GM21576 (cell line): ENCODE measurements at regions not wholly inside any gene's neighbourhood (a gene's known extent, or its start where the extent isn't known, plus 50 kb on each side); places are given as distances from the start of the nearest gene placed in this dataset.

Experiments
- ATAC-seq: cut with Tn5 transposase; IDR thresholded peaks from one replicate; pipeline ENCODE4 v1.9.1; 2021; ENCODE audit warnings: mild to moderate bottlenecking, moderate library complexity; ENCODE audit not compliant: unreplicated experiment

DNA sequence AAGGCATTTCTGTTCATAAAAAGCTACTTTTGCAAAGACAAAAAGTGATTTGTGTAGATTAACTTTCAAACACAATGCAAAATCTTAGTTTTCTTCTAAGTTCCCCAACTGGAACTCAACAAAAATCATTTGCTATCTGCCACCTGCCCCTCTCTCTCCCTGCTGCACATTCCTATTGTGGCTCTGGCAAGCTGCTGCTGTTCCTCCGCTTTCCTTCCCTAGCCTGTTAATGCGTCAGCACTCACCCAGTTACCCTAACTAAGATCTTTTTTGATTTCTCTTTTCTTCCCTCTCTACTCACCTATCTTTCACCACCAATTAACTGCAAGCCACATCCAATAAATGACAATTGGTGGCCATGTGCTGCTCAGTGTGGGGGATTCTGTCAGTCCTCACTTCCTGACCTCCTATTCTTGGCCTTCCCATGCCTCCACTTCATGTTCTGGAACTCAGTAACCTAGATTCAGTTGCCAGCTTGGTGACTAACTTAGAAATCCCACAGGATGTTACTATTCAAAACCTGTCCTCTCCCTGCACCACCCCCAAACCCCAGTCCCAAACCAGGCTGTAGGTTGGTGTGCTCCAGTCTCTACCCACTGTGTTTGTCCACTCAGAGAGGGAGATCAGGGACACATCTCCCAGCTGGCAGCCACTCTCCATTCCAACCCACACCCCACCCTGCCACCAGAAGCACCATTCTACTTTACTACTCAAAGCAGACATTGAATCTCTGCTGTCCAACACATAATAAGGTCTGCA lies 140.2 kb upstream of the CTTNBP2 start:
- ATAC-seq, result no peak

DNA sequence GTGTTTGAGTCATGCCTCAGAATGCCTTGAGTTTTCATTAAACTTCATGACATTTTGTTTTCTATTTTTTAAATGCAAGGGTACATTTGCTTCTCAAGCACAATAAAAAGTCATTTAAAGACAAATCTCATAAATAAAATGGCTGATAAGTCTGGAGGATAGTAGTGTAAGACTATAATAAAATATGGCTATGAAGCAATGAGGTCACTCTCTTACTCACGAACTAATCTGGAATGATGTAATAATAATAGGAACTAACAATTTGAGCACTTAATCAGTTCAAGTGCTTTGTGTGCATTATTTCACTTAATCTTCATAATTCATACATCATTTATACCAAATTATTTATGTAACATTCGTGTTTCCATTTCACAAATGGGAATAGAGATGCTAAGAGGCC lies 149.3 kb upstream of the CTTNBP2 start:
- no peak for ATAC-seq

DNA sequence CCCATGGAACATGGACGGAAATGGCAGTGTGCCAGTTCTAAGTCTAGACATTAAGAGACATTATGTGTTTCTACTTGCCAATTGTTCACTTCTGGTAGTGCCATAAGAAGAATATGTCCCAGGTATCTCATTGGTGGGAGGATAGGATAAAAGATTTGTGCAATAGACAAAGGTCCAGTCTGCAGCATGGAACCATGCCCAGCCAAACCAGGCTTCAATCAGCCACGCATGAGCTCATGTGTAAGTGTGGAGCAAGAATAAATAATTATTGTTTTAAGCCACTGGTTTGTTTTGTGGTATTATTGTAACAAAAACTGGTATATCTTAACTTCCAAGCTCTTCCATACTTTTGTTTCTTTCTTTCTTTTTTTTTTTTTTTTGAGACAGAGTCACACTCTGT lies 153.6 kb upstream of the CTTNBP2 start:
- no peak for ATAC-seq

DNA sequence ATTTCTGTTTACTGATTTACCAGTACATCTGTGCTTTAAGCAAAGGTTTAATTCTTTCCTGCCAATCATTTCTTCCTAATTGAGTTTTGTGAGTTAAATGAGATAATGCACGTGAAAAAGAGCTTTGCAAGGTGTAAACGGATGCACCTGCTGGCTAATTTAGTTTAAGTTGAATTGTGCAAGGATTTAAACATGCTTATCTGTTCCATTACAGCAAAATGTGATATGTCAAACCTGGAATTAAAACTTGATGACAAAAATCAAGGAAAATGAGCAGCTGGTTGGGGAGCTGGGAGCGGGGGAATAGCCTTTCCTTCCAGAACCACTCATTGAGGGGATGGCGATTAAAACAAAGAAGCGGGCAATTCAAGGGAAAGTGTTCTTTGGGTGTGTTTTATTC lies 155.0 kb upstream of the CTTNBP2 start:
- no peak for ATAC-seq

DNA sequence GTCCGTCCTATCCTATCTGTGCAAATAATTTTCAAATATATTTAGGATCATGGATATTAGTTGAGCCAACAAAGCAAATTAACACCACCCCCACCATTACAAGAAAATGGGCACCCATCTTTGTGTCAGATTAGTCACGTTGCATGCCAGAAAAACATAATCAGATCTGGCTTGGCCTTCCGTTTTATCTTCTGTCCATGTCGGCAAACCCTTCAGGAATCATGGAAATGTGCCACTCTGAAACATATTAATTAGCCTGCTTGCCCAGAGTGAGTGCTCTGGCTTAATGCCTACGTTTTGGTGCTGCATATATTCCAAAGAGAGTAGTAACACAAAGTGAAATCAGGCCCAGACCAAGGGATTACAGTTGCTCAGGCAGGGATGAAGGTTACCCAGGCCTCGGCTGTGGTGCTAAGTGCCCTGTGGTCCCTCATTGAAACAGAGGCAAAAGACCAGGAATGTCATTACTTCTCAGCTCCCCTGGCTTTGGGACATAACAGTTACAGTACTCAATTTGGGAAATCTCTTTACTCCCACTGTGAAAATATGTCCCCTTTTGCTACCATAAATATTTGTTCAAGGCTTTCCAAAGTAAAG lies 154.0 kb upstream of the LSM8 start:
- ATAC-seq, result no peak

DNA sequence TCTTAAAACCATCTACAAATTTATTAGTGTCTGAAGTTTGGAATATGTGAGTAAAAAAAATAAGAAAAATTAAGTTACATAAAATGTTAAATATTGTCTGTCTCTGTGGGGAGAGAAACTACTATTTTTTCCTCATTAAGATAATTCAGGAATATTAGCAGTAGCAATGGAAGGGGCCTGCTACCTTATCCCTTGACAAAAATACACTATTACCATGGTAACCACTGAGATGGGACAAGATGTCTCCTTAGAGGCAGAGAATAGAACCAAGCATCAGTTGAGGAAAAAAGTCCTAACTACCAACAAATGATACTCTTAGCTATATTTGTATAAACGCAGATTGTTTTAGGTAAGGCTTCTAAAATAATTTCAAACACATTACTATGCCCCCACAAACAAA lies 150.7 kb upstream of the LSM8 start:
- no peak for ATAC-seq

DNA sequence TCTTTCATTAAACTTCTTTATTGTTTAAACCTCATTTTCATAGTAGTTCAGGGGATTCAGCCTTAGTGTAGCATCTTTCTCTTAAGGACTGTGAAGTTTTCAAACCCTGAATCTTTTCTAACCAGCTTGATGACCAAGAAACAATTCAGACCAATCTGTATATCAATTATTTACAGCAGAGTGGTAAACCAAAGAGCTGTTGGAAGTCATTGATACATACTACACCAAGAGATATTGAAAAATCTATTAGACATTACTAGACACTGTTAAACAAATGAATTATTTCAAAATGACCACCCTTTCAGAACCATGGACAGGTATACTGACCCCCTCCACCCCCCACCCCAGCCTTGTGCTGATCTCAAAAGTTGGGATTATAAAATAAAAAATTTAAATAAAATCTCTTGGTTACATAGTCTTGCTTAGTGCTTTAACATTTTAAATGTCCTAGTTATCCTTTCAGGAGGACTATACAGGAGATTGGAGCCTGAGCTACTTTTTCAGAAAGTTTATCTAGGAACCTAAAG lies 143.9 kb upstream of the LSM8 start:
- ATAC-seq, result no peak

DNA sequence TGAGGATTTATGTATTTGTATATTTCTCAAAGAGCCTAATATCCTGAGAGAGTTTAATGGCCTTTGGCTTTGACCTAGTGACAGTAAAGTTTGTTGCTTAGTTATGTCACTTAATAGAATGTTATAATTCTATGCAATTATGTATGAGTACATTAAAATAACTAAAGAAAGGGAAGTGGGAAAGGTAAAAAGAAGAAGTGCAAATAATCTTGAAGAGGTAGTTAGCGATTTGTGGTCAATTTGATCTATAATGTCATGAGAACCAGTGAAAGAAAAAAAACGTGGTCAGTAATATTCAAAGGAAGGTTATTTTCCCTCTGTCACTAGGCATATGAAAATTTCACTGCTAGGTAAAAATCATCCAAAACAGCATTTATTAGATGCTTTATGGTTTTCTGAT lies 143.4 kb upstream of the LSM8 start:
- no peak for ATAC-seq

DNA sequence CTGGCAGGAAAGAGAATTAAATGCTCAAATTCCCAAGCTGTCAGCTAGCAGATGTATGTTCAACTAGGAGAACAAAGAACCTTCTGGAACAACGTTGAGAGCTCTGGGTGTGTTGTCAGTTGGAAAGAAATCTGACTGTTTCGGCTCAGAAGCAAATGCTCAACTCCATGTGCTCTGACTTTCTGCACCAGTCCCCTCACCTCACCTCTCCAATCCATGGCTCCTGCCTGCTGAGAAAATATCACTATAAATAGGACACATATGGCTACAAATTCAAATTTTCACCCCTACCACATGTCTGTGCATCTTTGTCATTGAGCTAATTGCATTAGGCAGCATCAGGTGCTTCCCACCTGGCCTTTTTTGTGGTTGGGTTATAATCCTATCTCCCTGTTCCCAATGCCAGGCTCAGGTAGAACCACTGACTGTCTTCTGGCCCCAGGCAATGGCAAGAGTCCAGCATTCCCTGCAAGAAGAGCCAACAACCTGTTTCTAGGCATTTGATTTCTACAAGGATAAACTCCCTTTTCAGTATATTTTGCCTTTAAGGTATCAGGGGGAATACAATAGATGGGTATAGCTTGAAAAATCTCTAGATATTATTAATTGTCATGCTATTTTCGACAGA lies 142.6 kb upstream of the LSM8 start:
- no peak for ATAC-seq

DNA sequence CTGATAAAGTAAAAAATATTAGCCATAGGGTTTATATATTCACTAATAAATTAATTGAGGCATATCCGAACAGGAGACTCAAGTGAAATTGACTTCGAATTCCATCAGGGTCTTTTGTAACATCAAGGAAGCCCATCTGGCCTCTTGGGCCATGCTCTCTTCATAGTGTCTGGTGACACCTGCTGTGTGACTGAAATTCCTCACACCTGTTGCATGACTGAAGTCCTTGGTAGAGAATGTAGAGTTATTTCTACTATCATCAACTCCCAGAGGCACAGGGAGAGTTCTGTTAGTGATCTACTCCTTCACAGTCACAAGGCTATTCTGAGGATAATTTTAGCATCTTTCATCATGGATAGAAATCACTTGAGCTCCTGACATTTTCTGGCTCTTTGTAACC lies 138.3 kb upstream of the LSM8 start:
- no peak for ATAC-seq

DNA sequence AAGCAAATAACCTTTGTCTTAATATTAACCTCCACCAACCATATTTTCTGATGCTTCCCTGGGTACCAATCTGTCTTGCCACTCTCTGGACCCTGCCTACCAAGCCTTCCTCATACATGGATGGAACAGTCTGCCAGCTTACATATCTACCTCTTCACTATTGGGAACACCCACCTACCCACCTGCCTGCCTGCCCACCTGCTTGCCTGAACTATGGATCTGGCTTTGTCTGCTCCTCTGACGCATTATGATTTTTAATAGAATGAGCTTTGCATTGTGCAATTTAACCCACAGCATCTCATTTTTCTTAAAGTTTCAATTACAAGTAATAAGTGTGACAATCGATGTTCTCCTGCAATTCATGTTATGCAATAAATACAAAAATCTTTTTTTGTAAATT lies 137.9 kb upstream of the LSM8 start:
- ATAC-seq, result no peak

DNA sequence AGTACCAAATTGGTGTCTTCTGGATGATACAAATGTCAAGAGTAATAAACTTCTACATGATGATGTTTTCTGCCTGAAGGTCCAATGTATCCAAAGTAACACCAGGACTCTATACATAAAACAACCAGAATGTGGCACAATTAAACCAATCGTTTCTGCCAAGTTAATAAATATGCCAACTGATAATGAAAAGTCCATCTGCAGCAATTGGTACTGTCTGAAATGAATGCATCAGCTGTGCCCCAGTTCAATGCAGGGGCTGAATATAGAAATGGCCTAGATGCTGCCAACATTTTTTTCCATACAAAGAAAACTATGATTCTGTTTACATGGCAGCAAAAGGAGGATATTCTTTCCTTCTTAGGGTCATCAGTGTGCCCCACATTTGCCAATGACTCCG lies 137.2 kb upstream of the LSM8 start:
- no peak for ATAC-seq

DNA sequence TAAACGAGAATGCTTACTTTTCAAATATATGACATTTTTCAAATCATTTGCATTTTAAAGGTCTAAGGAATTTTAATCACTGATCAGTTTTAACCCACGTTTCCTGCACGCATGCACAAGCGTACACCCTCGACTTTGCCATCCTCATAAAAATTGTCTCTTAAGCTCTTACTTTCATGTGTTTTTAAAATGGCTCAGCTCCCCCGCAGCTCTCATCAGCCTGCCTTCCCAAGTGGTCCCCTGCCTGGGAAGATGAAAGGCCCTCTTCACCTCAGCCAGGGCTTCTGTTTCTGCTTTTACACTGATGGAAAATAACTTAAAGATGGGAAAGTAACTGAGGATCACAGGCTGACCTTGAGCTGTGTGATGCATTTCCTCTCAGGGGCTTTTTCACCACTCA lies 131.6 kb upstream of the LSM8 start:
- no peak for ATAC-seq

DNA sequence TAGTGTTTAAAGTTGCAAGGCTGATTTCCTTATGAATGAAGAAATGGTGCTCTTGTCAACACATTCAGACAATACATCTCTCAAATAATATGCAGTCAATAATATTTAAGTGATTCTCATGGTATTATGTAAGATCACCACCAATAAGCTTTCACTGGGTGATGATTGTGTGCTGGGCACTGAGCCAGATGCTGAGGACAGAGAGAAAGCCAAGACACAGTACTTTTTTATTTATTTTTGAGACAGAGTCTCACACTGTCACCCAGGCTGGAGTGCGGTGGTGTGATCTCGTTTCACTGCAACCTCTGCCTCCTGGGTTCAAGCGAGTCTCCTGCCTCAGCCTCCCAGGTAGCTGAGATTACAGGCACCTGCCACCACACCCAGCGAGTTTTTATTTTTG lies 130.6 kb upstream of the LSM8 start:
- ATAC-seq, result no peak

DNA sequence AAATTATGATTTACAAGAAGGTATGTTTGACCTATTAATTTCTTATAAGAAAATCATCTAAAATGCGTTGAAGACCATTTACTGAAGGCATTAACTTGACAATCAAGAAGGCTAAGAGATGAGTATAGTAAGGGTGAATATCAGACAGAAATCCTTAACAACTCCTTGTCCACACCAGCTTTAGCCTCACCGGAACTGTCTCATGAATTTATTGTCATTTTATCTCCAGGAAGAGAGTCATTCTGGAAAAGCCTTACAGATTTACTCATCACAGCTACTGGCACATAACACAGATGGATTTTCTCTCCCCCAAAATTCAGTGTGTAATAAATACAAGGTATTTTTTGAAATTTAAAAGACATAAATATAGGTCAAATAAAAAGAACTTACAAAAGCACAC lies 129.4 kb upstream of the LSM8 start:
- ATAC-seq, result no peak

DNA sequence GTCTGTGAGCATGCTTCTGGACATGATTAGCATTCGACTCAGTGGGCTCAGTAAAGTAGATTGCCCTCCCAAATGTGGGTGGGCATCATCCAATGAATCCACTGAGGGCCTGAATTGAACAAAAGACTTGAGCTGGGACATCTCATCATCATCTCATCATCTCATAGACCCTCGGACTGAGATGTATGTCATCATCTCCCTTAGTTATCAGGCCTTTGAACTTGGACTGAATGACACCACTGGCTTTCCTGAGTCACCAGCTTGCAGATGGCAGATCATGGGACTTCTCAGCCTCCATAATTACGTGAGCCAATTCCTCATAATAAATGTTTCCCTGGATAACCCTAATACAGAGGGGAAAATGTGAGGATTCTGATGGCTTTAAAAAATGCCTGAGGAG lies 128.3 kb upstream of the LSM8 start:
- ATAC-seq, result no peak

DNA sequence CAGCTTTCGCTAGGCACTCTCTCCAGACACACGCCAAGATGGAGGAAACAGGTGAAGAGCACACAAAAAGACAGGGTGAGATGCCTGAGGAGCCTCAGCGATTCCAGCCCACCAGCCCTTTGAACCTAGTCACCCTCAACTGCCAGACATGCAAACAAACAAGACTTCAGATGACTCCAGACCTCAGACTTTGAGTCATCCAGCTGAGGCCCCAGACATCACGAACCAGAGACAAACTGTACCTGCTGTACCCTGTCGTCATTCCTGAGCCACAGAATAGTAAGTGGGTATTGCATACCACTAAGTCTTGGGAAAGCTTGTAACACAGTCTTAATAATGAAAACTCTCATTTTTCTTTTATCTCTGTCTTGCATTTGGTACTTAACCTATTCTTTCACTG lies 126.6 kb upstream of the LSM8 start:
- ATAC-seq, result no peak

DNA sequence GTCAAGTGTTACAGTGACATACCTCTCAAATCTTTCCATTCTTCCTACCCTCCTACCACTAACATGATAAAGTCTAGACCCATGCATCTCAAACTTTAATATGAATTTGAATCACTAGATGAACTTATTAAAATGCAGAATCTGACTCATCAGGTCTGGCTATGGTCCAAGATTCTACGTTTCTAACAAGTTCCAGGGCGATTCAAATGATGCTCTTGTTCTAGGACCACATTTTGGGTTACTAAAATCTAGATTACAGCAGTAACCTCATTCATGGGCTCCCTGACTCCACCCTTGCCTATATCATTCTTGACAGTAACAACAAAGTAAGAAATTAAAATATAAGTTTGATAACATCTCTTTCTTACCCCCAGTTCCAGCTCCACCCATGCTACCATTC lies 124.8 kb upstream of the LSM8 start:
- ATAC-seq, result no peak

DNA sequence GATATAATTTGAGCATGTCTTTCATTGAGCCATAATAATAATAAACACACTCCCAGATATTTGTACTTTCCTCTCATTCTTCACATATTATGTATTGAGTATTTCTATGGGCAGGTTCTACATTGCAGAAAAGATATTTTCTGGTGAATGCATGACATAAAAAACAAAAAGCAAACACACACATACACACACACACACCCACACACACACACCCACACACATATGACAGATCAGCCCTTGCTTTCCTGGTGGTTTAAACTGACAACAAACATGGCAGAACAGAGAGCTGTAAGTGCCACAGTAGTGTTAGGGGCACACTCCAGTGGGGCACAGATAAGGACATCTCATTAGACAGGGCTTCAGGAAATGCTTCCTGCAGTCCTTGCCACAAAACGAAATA lies 123.3 kb upstream of the LSM8 start:
- ATAC-seq, result no peak

DNA sequence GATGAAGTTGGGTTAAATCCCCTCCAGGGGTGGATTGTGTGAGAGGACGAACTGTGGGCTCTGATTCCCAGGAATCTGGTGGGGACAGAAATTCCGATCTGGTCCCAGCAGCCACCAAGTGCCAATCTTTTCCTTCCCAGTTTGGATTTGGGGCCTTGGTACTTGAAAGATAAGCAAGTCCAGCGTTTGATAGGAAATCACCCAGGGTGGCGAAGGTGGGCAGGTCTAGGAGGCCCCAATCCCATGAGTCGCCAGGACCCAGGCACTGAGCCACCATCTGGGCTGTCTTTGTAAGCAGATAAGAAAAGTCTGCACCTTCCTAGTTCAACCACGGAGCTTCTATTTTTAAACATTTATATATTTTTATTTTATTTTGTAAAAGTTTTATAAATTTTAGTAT lies 122.6 kb upstream of the LSM8 start:
- no peak for ATAC-seq

DNA sequence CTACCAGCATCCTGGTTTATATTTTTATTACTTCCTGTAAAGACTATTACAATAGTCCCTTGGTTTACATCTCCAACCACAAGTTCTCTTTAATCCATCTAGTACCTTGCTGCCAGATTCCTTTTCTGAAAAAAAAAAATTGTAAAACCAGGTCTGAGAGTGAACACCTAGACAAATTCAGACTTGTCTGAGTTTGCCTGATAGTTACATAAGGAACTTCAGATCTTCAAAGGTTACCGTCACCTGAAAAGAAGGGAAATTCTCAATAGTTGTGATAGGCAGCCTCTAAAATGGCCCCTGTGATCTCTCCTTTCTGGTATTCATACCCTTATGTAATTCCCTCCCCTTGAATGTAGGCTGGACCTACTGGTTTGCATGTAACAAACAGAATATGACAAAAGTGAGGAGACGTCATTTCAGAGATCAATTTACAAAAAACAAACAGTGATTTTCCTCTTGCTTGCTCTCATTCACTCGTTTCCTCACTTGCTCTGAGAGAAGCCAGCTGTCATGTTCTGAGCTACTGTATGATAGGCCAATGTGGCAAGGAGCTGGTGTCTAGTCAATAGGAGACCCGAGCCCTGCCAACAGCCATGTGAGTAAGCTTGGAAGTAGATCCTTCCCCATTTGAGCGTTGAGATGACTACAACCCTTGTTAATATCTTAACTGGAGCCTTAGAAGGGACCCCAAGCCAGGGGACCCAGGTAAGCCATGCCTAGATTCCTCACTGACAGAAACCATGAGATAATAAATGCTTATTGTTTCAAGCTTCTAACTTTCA lies 110.9 kb upstream of the LSM8 start:
- ATAC-seq, result no peak

DNA sequence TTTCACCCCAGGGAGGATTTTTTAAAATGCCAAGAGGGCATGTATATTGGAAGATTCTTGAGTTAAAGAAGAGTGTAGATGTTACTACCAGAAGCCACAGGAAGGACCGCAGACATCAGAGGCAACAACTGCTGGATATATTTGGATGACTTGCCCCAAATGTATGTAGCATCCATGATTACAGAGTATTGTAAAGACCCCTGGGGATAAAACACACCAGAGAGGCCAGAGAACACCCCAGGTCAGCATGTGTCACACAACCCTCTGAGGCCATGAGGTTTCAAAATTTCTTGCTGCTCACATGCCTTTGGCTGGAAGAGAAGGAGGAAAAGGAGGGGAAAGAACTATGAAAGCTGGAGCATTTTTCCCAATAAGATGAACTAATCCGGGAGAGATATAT lies 108.0 kb upstream of the LSM8 start:
- no peak for ATAC-seq
